SK-N-SH (cell line): ENCODE measurements at regions not wholly inside any gene's neighbourhood (a gene's known extent, or its start where the extent isn't known, plus 50 kb on each side); places are given as distances from the start of the nearest gene placed in this dataset.
A peak's percentile ranks its signal among the peaks of the same experiment; 100 is the strongest.

Source experiments
- FOXJ3 ChIP-seq: sonication (generic); formaldehyde crosslinking; IDR thresholded peaks from 2 replicates; pipeline ENCODE4 v1.5.1; 2020; ENCODE audit warnings: mild to moderate bottlenecking, missing genetic modification reagents
- FOXM1 ChIP-seq: IDR thresholded peaks from 2 replicates; pipeline ENCODE4 v1.4.0; 2012; ENCODE audit warnings: low read depth, mild to moderate bottlenecking
- MEF2A ChIP-seq: IDR thresholded peaks from 2 replicates; pipeline ENCODE4 v1.4.0; 2012; ENCODE audit warnings: low read depth, borderline replicate concordance
- NFIC ChIP-seq: IDR thresholded peaks from 2 replicates; pipeline ENCODE4 v1.4.0; 2012; ENCODE audit warnings: borderline replicate concordance
- POLR2AphosphoS5 ChIP-seq: IDR thresholded peaks from 2 replicates; pipeline ENCODE4 v1.6.1; 2012; ENCODE audit warnings: low read depth, low read length
- RCOR1 ChIP-seq: fragments of 150-350 bp; IDR thresholded peaks from 2 replicates; pipeline ENCODE4 v1.6.1; 2017; ENCODE audit warnings: antibody characterized with exemption, low read length
- TCF12 ChIP-seq: IDR thresholded peaks from 2 replicates; pipeline ENCODE4 v1.4.0; 2012
- YY1 ChIP-seq: IDR thresholded peaks from 2 replicates; pipeline ENCODE4 v1.4.0; 2012; ENCODE audit warnings: low read depth, mild to moderate bottlenecking
- TF ChIP-seq, protein P1 (sequence below): IDR thresholded peaks from 2 replicates; pipeline ENCODE4 v1.6.1; 2012; ENCODE audit warnings: mild to moderate bottlenecking, low read depth, low read length, moderate library complexity
- TF ChIP-seq, protein P2 (sequence below): fragments of 200-600 bp; sonication (generic); IDR thresholded peaks from 2 replicates; pipeline ENCODE4 v1.6.1; 2017; ENCODE audit warnings: antibody characterized with exemption, mild to moderate bottlenecking, moderate library complexity
- TF ChIP-seq, protein P3 (sequence below): IDR thresholded peaks from 2 replicates; pipeline ENCODE4 v1.4.0; 2012; ENCODE audit warnings: low read depth
- TF ChIP-seq, protein P4 (sequence below): IDR thresholded peaks from 2 replicates; pipeline ENCODE4 v1.4.0; 2012; ENCODE audit warnings: low read depth, borderline replicate concordance

DNA sequence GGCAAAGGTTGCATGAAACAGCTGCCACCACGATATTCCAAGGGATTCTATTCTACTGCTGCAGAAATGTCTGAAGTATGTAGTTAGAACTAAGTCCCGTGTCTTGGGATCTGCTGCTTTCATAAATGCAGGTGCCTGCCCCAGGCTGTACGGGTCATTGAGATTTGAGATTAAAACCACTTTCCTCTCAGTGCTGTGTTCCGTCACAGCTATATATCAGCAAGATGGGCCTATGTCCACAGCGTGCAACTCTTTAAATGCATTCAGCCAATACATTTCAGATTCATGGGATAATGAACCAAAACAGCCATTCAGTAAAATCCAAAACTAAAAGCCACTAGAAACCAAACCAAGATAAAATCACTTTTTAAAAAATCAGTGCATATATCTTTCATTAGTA, 107.3 kb upstream of the LUZP2 start:
- TF ChIP-seq, protein P1, sequence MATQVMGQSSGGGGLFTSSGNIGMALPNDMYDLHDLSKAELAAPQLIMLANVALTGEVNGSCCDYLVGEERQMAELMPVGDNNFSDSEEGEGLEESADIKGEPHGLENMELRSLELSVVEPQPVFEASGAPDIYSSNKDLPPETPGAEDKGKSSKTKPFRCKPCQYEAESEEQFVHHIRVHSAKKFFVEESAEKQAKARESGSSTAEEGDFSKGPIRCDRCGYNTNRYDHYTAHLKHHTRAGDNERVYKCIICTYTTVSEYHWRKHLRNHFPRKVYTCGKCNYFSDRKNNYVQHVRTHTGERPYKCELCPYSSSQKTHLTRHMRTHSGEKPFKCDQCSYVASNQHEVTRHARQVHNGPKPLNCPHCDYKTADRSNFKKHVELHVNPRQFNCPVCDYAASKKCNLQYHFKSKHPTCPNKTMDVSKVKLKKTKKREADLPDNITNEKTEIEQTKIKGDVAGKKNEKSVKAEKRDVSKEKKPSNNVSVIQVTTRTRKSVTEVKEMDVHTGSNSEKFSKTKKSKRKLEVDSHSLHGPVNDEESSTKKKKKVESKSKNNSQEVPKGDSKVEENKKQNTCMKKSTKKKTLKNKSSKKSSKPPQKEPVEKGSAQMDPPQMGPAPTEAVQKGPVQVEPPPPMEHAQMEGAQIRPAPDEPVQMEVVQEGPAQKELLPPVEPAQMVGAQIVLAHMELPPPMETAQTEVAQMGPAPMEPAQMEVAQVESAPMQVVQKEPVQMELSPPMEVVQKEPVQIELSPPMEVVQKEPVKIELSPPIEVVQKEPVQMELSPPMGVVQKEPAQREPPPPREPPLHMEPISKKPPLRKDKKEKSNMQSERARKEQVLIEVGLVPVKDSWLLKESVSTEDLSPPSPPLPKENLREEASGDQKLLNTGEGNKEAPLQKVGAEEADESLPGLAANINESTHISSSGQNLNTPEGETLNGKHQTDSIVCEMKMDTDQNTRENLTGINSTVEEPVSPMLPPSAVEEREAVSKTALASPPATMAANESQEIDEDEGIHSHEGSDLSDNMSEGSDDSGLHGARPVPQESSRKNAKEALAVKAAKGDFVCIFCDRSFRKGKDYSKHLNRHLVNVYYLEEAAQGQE, result no peak
- no peak for TF ChIP-seq NFIC
- no peak for TF ChIP-seq FOXM1
- TF ChIP-seq POLR2AphosphoS5, result no peak
- TF ChIP-seq, protein P2, sequence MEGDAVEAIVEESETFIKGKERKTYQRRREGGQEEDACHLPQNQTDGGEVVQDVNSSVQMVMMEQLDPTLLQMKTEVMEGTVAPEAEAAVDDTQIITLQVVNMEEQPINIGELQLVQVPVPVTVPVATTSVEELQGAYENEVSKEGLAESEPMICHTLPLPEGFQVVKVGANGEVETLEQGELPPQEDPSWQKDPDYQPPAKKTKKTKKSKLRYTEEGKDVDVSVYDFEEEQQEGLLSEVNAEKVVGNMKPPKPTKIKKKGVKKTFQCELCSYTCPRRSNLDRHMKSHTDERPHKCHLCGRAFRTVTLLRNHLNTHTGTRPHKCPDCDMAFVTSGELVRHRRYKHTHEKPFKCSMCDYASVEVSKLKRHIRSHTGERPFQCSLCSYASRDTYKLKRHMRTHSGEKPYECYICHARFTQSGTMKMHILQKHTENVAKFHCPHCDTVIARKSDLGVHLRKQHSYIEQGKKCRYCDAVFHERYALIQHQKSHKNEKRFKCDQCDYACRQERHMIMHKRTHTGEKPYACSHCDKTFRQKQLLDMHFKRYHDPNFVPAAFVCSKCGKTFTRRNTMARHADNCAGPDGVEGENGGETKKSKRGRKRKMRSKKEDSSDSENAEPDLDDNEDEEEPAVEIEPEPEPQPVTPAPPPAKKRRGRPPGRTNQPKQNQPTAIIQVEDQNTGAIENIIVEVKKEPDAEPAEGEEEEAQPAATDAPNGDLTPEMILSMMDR, result no peak
- TF ChIP-seq, protein P3, sequence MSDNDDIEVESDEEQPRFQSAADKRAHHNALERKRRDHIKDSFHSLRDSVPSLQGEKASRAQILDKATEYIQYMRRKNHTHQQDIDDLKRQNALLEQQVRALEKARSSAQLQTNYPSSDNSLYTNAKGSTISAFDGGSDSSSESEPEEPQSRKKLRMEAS, result no peak
- TF ChIP-seq FOXJ3 (CRISPR knock-in tag), result 0 out of 2 replicates have a peak, but pooled peaks have one; percentile 23
- TF ChIP-seq YY1, result no peak
- TF ChIP-seq TCF12, result no peak
- no peak for TF ChIP-seq MEF2A
- TF ChIP-seq RCOR1, result peak; percentile 67; the same call in 1 of the 2 replicates
- TF ChIP-seq, protein P4, sequence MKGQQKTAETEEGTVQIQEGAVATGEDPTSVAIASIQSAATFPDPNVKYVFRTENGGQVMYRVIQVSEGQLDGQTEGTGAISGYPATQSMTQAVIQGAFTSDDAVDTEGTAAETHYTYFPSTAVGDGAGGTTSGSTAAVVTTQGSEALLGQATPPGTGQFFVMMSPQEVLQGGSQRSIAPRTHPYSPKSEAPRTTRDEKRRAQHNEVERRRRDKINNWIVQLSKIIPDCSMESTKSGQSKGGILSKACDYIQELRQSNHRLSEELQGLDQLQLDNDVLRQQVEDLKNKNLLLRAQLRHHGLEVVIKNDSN, result no peak
